ENCODE measurements at regions not wholly inside any gene's neighbourhood (a gene's known extent, or its start where the extent isn't known, plus 50 kb on each side); places are given as distances from the start of the nearest gene placed in this dataset.

- TF ChIP-seq, protein P1, sequence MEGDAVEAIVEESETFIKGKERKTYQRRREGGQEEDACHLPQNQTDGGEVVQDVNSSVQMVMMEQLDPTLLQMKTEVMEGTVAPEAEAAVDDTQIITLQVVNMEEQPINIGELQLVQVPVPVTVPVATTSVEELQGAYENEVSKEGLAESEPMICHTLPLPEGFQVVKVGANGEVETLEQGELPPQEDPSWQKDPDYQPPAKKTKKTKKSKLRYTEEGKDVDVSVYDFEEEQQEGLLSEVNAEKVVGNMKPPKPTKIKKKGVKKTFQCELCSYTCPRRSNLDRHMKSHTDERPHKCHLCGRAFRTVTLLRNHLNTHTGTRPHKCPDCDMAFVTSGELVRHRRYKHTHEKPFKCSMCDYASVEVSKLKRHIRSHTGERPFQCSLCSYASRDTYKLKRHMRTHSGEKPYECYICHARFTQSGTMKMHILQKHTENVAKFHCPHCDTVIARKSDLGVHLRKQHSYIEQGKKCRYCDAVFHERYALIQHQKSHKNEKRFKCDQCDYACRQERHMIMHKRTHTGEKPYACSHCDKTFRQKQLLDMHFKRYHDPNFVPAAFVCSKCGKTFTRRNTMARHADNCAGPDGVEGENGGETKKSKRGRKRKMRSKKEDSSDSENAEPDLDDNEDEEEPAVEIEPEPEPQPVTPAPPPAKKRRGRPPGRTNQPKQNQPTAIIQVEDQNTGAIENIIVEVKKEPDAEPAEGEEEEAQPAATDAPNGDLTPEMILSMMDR (IDR thresholded peaks at IDR 0.05) = no peak
- TF ChIP-seq SIN3A (IDR thresholded peaks at IDR 0.05; ENCODE audit: borderline replicate concordance, insufficient read depth, low read depth, low read length) (no peak), TCF7L2 (IDR thresholded peaks at IDR 0.05; ENCODE audit: low read depth, low read length) (no peak)
These were observed 364.4 kb downstream of the RND3 start for GRCh38 chr2:150122871-150123613.
